Testis (tissue), 2 donors: ENCODE measurements at regions not wholly inside any gene's neighbourhood (a gene's known extent, or its start where the extent isn't known, plus 50 kb on each side); places are given as distances from the start of the nearest gene placed in this dataset.

Source experiments
- CTCF ChIP-seq, 3 experiments: fragments of 450-650 bp in 2 of 3; fragments of 200-600 bp in 1 of 3; sonication (generic) in 1 of 3; IDR thresholded peaks; one replicate each; pipeline ENCODE4 v1.5.1; 2016 to 2019; ENCODE audit warnings: antibody characterized with exemption in 3 of 3, mild to moderate bottlenecking in 2 of 3, moderate library complexity in 1 of 3
- POLR2A ChIP-seq: fragments of 450-650 bp; IDR thresholded peaks from one replicate; pipeline ENCODE4 v1.6.1; 2017; ENCODE audit warnings: antibody characterized with exemption, mild to moderate bottlenecking, moderate library complexity

DNA sequence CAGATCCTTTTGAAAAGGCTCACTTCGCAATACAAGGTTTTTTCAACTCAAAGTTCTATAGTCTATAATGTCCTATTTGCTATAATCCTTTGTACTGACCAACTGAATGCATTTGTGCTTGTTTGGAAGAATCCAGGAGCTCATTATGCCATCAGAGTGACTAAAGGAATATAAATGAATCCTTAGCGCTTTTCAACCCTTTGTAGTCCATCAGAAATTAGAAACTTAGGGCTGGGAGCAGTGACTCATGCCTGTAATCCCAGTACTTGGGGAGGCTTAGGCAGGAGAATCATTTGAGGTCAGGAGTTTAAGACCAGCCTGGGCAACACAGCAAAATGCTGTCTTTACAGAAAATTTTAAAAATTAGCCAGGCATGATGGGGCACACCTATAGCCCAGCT lies 330.2 kb upstream of the CHAC2 start:
- TF ChIP-seq CTCF (IDR thresholded peaks at IDR 0.05), result no peak
- no peak for TF ChIP-seq POLR2A
